Activated naive CD4-positive, alpha-beta T cell treated with anti-CD3 and anti-CD28 coated beads, Interleukin-2, amount 10 ng/mL, durations not matched to agents 7 days and 5 days (primary cell): ENCODE measurements at regions not wholly inside any gene's neighbourhood (a gene's known extent, or its start where the extent isn't known, plus 50 kb on each side); places are given as distances from the start of the nearest gene placed in this dataset.

Experiments used
- CTCF ChIA-PET: fragments of 350-600 bp; sonication (Branson Sonifier 250); formaldehyde crosslinking; loops from one replicate; lab custom pipeline; 2021; ENCODE audit warnings: antibody characterized with exemption; lab: Charles Lee
- DNase-seq: peaks from one replicate; pipeline ENCODE4 v3.0.0-alpha.2; 2020
- H3K27ac Mint-ChIP-seq: one replicate; pipeline ENCODE4 v1.8.0; 2021; ENCODE audit warnings: mild to moderate bottlenecking, moderate library complexity, mixed read lengths
- H3K27me3 Mint-ChIP-seq: one replicate; pipeline ENCODE4 v1.8.0; 2021; ENCODE audit warnings: mild to moderate bottlenecking, mixed read lengths
- H3K36me3 Mint-ChIP-seq: one replicate; pipeline ENCODE4 v1.8.0; 2021; ENCODE audit warnings: mixed read lengths
- H3K4me1 Mint-ChIP-seq: one replicate; pipeline ENCODE4 v1.8.0; 2021; ENCODE audit warnings: mixed read lengths
- H3K4me3 Mint-ChIP-seq: one replicate; pipeline ENCODE4 v1.8.0; 2021; ENCODE audit warnings: mild to moderate bottlenecking, moderate library complexity, mixed read lengths
- H3K9me3 Mint-ChIP-seq: one replicate; pipeline ENCODE4 v1.8.0; 2021; ENCODE audit warnings: mixed read lengths

DNA sequence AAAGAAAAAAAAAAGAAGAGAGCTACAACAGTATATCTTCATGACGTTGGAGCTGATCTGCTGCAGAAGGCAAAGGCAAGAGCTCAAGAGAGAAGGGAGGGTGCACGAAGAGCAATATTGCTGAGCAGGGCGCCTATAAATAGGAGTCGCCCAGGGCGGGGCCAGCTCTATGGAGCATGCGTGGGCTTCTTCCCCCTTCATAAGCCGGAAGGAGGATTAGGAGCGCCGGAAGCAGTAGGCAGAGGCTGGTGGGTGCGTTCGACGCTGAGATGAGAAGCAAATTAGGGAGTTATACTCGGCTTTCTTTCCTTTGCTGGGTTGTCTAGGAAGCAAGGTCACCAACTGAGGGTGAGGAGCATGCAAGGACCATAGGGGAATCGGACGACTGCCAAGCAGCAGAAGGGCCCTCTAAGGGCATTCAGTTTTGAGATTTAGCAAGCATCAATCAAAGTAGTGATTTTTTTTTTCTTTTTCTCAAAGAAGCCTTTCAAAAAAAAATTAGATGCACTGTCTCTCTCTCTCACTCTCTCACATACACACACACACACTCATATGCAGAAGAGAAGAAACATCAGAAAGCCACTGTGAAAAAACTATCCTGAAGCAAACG, 496.7 kb downstream of the ENC1 start:
- CTCF ChIA-PET: interaction anchor here (0.6 kb wide), 1 partner anchor 31 kb away, joined by 4 read pairs; no protein-coding TSS in a partner anchor
- H3K27ac Mint-ChIP-seq: no peak overlapping the region
- no peak for DNase-seq
- H3K9me3 Mint-ChIP-seq: no peaks in the 10 kb centered on the region
- H3K4me3 Mint-ChIP-seq: no peak overlapping the region
- H3K27me3 Mint-ChIP-seq: no peaks in the 10 kb centered on the region
- H3K36me3 Mint-ChIP-seq: no peaks in the 10 kb centered on the region
- no peaks in the 10 kb centered on the region for H3K4me1 Mint-ChIP-seq

- no peaks in the 10 kb centered on the region for H3K9me3 Mint-ChIP-seq
- no peaks in the 10 kb centered on the region for H3K36me3 Mint-ChIP-seq
- no peak overlapping the region for H3K4me3 Mint-ChIP-seq
- no peak overlapping the region for H3K27ac Mint-ChIP-seq
- CTCF ChIA-PET: no interaction called here
- no peak for DNase-seq
- H3K27me3 Mint-ChIP-seq: no peaks in the 10 kb centered on the region
- no peaks in the 10 kb centered on the region for H3K4me1 Mint-ChIP-seq
Measured at GRCh38 chr5:74143151-74143550, 497.4 kb downstream of the ENC1 start.

DNA sequence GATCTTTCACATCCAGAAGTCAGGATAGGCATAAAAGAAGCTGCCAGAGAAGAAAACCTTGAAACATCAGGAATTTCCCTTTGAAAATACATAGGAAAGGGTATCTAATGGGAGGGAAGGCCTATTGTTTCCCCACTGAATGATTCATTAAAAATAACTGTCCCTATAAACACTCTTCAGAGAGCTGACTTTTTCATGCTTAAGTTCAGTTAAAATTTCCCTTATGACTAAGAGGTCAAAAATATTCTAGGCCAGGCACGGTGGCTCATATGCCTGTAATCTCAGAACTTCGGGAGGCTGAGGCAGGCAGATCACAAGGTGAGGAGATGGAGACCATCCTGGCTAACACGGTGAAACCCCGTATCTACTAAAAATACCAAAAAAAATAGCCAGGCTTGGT, 499.5 kb downstream of the ENC1 start:
- H3K27me3 Mint-ChIP-seq: peaks cover 4% of the 10 kb centered on the region
- H3K4me3 Mint-ChIP-seq: no peak overlapping the region
- no peaks in the 10 kb centered on the region for H3K9me3 Mint-ChIP-seq
- no peaks in the 10 kb centered on the region for H3K4me1 Mint-ChIP-seq
- no peak for DNase-seq
- H3K36me3 Mint-ChIP-seq: no peaks in the 10 kb centered on the region
- H3K27ac Mint-ChIP-seq: no peak overlapping the region
- CTCF ChIA-PET: no interaction called here

GRCh38 chr5:74140409-74140808, 500.1 kb downstream of the ENC1 start:
- CTCF ChIA-PET: no interaction called here
- DNase-seq: no peak
- Mint-ChIP-seq H3K4me1 (no peaks in the 10 kb centered on the region), H3K27ac (no peak overlapping the region), H3K36me3 (no peaks in the 10 kb centered on the region), H3K9me3 (no peaks in the 10 kb centered on the region), H3K27me3 (peaks cover 4% of the 10 kb centered on the region), H3K4me3 (no peak overlapping the region)

DNA sequence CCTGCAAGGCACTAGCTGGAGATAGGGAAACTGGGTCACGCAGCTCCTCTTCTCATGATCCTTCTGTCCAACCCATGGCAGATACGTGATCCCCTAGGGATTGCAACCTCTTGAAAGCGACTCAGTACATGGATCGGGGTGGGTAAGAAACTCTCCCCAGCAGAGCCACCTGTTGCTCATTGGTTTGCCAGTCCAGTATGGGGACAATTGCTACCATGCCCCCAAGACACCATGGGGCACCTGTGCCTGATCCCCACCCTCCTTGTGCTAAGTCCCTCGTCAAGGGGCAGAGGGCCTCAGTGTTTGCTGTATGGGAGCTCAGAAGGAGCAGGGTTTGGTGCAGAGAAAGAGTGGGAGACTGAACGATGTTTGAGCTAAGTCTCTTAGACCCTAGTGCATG, 500.9 kb downstream of the ENC1 start:
- Mint-ChIP-seq H3K9me3 (no peaks in the 10 kb centered on the region), H3K4me3 (no peak overlapping the region), H3K27ac (no peak overlapping the region), H3K27me3 (peaks cover 4% of the 10 kb centered on the region), H3K4me1 (no peaks in the 10 kb centered on the region), H3K36me3 (no peaks in the 10 kb centered on the region)
- no peak for DNase-seq
- CTCF ChIA-PET: no interaction called here

DNA sequence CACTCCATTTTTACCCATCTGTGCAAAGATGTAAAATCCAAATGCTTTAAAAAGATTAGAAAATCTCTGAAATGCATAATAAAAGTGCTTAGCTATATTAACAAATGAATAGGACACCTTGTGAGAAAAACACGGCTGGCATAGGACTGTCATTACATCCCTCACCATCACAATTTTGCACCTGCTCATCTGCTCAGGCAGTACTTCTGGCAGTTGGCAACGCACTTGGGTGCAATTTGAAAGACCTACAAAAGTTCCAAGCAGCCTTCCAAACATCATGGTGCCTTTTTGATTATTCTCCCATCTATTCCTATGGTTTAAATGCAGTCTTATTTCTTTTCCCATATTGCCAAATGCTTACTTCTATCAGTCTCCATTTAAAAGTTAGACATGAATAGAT, 501.8 kb downstream of the ENC1 start:
- Mint-ChIP-seq H3K36me3 (no peaks in the 10 kb centered on the region), H3K27ac (no peak overlapping the region), H3K4me3 (no peak overlapping the region), H3K9me3 (no peaks in the 10 kb centered on the region), H3K4me1 (no peaks in the 10 kb centered on the region), H3K27me3 (peaks cover 4% of the 10 kb centered on the region)
- CTCF ChIA-PET: no interaction called here
- no peak for DNase-seq

- Mint-ChIP-seq H3K4me3 (no peak overlapping the region), H3K36me3 (no peaks in the 10 kb centered on the region), H3K4me1 (no peaks in the 10 kb centered on the region), H3K27me3 (peaks cover 4% of the 10 kb centered on the region), H3K27ac (no peak overlapping the region), H3K9me3 (no peaks in the 10 kb centered on the region)
- DNase-seq: no peak
- CTCF ChIA-PET: no interaction called here
Measured at GRCh38 chr5:74136276-74136825, 504.2 kb downstream of the ENC1 start.

GRCh38 chr5:74135033-74135432, 505.5 kb downstream of the ENC1 start:
- no peak overlapping the region for H3K27ac Mint-ChIP-seq
- no peaks in the 10 kb centered on the region for H3K4me1 Mint-ChIP-seq
- H3K36me3 Mint-ChIP-seq: no peaks in the 10 kb centered on the region
- H3K4me3 Mint-ChIP-seq: no peak overlapping the region
- CTCF ChIA-PET: no interaction called here
- no peaks in the 10 kb centered on the region for H3K9me3 Mint-ChIP-seq
- no peak for DNase-seq
- H3K27me3 Mint-ChIP-seq: peaks cover 4% of the 10 kb centered on the region

GRCh38 chr5:74132485-74132884, 506.5 kb downstream of the ARHGEF28 start:
- DNase-seq: no peak
- Mint-ChIP-seq H3K4me3 (no peak overlapping the region), H3K4me1 (no peaks in the 10 kb centered on the region), H3K36me3 (no peaks in the 10 kb centered on the region), H3K27ac (no peak overlapping the region), H3K9me3 (no peaks in the 10 kb centered on the region), H3K27me3 (peaks cover 4% of the 10 kb centered on the region)
- CTCF ChIA-PET: no interaction called here

- Mint-ChIP-seq H3K4me3 (no peak overlapping the region), H3K27ac (no peak overlapping the region), H3K4me1 (no peaks in the 10 kb centered on the region), H3K36me3 (no peaks in the 10 kb centered on the region), H3K27me3 (peaks cover 7% of the 10 kb centered on the region), H3K9me3 (no peaks in the 10 kb centered on the region)
- no peak for DNase-seq
- CTCF ChIA-PET: no interaction called here
Measured at GRCh38 chr5:74131250-74131649, 505.3 kb downstream of the ARHGEF28 start.

DNA sequence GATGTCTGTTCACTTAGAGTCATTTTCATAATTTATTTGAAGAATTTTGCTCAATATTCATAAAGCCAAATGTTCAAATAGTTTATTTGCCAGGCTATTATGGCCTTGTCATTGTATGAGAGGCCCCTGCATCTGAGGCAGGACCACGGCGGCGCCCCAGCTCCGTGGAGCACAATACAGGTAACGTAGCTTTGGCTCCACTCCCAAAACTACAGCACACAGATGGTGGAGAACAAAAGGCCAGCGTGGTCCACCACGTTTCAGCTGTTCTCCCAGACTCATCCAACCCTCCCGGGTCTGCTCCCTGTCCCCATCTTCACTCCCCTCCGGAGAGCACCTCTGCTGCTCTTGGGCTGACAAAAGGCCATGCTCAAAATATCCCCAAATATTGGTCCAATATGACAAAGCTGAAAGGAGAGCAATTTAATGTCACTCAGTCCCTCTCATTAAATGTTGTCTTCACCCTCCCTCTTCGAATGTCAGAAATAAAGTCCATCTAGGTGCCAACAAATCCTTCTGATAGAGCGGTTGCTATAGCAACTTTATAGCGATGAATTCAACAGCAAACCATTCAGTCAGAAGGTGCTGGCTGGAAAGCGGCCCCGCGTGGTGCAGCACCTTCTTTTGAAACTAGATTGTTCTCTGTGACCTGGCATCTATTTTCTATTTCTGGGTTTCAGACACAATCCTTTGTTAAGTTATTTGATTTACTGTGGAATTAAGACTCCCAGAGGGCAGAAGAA, 504.3 kb downstream of the ARHGEF28 start:
- CTCF ChIA-PET: no interaction called here
- Mint-ChIP-seq H3K4me3 (no peak overlapping the region), H3K4me1 (no peaks in the 10 kb centered on the region), H3K9me3 (no peaks in the 10 kb centered on the region), H3K36me3 (no peaks in the 10 kb centered on the region), H3K27ac (no peak overlapping the region), H3K27me3 (peaks cover 4% of the 10 kb centered on the region)
- no peak for DNase-seq

- Mint-ChIP-seq H3K27me3 (peaks cover 4% of the 10 kb centered on the region), H3K36me3 (no peaks in the 10 kb centered on the region), H3K27ac (no peak overlapping the region), H3K9me3 (no peaks in the 10 kb centered on the region), H3K4me1 (no peaks in the 10 kb centered on the region), H3K4me3 (no peak overlapping the region)
- CTCF ChIA-PET: no interaction called here
- no peak for DNase-seq
Measured at GRCh38 chr5:74127381-74128320, 501.7 kb downstream of the ARHGEF28 start.

GRCh38 chr5:74126294-74126693, 500.3 kb downstream of the ARHGEF28 start:
- DNase-seq: no peak
- Mint-ChIP-seq H3K4me3 (no peak overlapping the region), H3K27ac (no peak overlapping the region), H3K9me3 (no peaks in the 10 kb centered on the region), H3K4me1 (no peaks in the 10 kb centered on the region), H3K27me3 (peaks cover 4% of the 10 kb centered on the region), H3K36me3 (no peaks in the 10 kb centered on the region)
- CTCF ChIA-PET: no interaction called here

- Mint-ChIP-seq H3K27ac (no peak overlapping the region), H3K9me3 (no peaks in the 10 kb centered on the region), H3K27me3 (peaks cover 4% of the 10 kb centered on the region), H3K4me1 (no peaks in the 10 kb centered on the region), H3K4me3 (no peak overlapping the region), H3K36me3 (no peaks in the 10 kb centered on the region)
- CTCF ChIA-PET: no interaction called here
- no peak for DNase-seq
Measured at GRCh38 chr5:74124826-74125225, 498.8 kb downstream of the ARHGEF28 start.
